Erythroblast (primary cell): ENCODE measurements at regions not wholly inside any gene's neighbourhood (a gene's known extent, or its start where the extent isn't known, plus 50 kb on each side); places are given as distances from the start of the nearest gene placed in this dataset.

ENCODE experiments used
- GATA1 ChIP-seq: IDR thresholded peaks from 2 replicates; pipeline ENCODE4 v1.6.1; 2011; ENCODE audit warnings: low read depth, mild to moderate bottlenecking, control low read depth, low read length, moderate library complexity
- POLR2A ChIP-seq: IDR thresholded peaks from 2 replicates; pipeline ENCODE4 v1.6.1; 2011; ENCODE audit warnings: mild to moderate bottlenecking, low read length

- TF ChIP-seq POLR2A (no peak), GATA1 (no peak)
These were observed 242.9 kb upstream of the GYPC start for GRCh38 chr2:126413079-126413478.
